Fibroblast of mammary gland (primary cell): ENCODE measurements at regions not wholly inside any gene's neighbourhood (a gene's known extent, or its start where the extent isn't known, plus 50 kb on each side); places are given as distances from the start of the nearest gene placed in this dataset.

Source experiments
- DNase-seq: peaks from one replicate; pipeline ENCODE4 v3.0.0-alpha.2; 2010; ENCODE audit warnings: low read depth
- H3K4me3 ChIP-seq: 2 replicates; pipeline ENCODE4 v1.5.1; 2011; ENCODE audit warnings: low read depth, mild to moderate bottlenecking, low read length, moderate library complexity; ENCODE audit not compliant: control insufficient read depth
- CTCF ChIP-seq: conservative IDR thresholded peaks from 2 replicates; pipeline ENCODE4 v1.5.1; 2011; ENCODE audit warnings: low read depth, low read length, inconsistent platforms; ENCODE audit not compliant: control insufficient read depth, insufficient read depth

- TF ChIP-seq CTCF: no peak
- no peak for DNase-seq
- no peak overlapping the region for H3K4me3 ChIP-seq
These were observed 304.8 kb downstream of the LRATD1 start for GRCh38 chr2:14937336-14937735.

- H3K4me3 ChIP-seq: no peak overlapping the region
- no peak for TF ChIP-seq CTCF
- peak; percentile 16 for DNase-seq
These were observed 308.7 kb downstream of the LRATD1 start for GRCh38 chr2:14941151-14941631.

- no peak overlapping the region for H3K4me3 ChIP-seq
- TF ChIP-seq CTCF: no peak
- no peak for DNase-seq
These were observed 310.5 kb downstream of the LRATD1 start for GRCh38 chr2:14942987-14943386.

GRCh38 chr2:14944562-14945346 lies 312.2 kb downstream of the LRATD1 start:
- peak; percentile 47 for TF ChIP-seq CTCF
- peak; percentile 42 for DNase-seq
- H3K4me3 ChIP-seq: no peak overlapping the region

GRCh38 chr2:14951569-14952285 lies 319.2 kb downstream of the LRATD1 start:
- H3K4me3 ChIP-seq: no peak overlapping the region
- DNase-seq: no peak
- no peak for TF ChIP-seq CTCF

GRCh38 chr2:14952400-14952963 lies 320.0 kb downstream of the LRATD1 start:
- no peak overlapping the region for H3K4me3 ChIP-seq
- no peak for TF ChIP-seq CTCF

More at GRCh38 chr2:14952400-14952963, 320.0 kb downstream of the LRATD1 start:
- DNase-seq: no peak
